Middle frontal gyrus (tissue), 1 donor: ENCODE measurements at regions not wholly inside any gene's neighbourhood (a gene's known extent, or its start where the extent isn't known, plus 50 kb on each side); places are given as distances from the start of the nearest gene placed in this dataset.

Experiments
- DNase-seq: peaks from one replicate; pipeline ENCODE4 v3.0.0-alpha.2; 2015; ENCODE audit warnings: low spot score; ENCODE audit errors: extremely low spot score

DNA sequence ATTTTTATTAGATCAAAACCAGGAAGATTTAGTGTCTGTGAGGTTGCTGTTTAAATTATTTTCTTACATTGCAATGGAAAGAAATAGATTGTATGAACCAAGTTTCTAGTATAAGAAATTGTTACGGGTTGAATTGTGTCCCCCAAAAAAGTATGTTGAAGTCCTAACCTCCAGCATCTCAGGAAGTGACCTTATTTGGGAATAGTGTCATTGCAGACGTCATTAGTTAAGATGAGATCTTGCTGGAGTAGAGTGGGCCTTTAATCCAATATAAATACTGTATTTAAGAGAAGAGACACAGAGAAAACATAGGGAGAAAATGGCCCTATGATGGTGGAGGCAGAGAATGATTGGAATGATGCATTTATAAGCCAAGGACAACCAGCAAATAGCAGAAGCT lies 188.7 kb upstream of the SAMSN1 start:
- DNase-seq = no peak

DNA sequence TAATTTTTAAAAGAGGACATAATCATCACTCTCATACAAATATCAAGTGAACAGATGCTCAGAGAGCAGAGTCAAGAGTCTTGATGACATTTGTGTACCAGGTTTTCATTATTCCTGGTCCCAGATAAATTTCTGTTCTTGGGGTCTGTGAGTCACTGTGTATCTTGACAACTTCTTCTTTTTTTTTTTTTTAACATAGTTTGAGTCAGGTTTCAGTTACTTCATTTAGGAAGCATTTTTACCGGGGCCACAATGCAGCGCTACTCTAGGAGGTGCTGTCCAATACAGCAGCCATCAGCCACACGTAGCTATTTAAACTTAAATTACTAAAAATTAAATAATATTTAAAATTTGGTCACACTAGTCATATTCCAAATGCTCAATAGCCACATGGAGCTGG lies 188.1 kb upstream of the SAMSN1 start:
- DNase-seq = no peak

DNA sequence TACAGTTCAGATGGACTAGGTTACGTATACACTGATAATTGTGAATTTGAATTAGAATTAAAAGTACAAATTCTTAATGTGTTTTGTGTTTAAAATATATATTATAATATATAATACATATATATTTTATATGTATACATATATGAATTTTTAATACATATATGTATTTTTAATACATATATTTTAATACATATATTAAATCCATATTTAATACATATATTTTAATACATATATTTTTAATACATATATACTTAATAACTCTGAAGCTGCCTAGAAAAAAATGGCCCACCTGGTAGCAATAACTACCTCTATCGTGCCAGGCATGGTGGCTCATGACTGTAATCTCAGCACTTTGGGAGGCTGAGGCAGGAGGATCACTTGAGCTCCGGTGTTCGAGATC lies 179.1 kb upstream of the SAMSN1 start:
- no peak for DNase-seq

DNA sequence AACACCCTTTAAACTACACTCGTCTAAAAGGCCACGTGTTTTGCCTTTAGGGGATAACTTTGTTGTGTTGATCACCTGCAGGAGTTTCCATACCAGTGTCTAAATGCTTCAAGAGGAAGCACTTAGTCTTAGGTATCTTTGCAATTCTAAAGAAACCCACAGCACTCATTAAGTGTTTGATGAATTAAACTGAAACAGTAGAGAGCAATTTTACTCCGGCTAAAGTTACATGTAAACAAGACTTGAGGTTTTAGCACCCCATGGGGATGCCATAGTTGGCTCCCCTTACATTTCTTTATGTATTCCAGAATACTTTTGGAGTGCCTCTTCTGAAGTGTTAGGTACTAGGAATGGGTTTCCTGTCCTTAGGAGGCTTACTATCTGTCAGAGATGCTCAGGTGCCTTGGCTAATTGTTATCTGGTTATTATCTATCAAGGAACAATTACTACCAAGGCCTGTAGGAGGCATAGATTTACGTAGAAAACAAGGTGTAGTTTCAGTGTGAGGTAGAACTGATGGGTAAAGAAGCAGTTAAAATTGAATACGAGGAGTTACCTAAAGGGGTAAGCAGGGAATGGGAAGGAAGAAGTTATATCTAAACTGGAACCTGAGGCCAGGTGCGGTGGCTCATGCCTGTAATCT lies 176.8 kb upstream of the SAMSN1 start:
- DNase-seq = no peak

DNA sequence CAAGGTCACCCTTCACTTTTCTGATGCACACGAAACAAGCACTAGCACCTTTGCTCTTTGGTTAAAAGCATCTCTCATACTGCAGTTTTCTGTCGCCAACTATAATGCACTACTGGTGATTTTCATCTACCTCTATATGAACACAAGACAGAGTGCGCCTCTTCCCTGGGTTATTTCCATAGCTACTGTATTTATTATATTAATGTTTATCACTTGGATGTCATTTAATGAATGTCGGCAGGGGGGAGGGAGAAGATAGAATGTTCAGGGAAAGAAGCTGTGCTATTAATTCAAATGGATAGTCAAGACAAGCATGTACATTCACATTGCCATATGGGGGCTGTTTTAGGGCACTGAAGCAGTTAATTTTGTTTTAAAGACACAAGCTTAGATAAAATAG lies 174.1 kb upstream of the SAMSN1 start:
- DNase-seq = no peak

DNA sequence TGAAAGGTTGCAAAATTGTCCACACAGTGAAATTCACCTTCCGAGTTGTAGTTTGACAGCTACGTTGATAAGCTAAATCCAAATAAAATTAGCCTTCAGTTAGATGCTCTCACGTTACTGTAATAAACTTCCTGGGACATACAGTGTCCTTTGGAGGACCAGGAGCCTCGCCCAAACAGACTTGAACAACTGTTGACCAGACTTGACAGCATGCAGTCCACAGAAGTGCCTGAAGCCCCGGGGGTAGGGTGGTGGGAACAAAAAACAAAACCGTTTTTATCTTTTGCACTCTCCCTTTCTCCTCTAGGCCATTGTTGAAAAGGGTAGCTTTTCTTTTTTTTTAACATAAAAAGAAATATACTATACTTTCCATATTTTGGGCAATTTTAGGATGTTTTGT lies 172.8 kb upstream of the SAMSN1 start:
- no peak for DNase-seq

DNA sequence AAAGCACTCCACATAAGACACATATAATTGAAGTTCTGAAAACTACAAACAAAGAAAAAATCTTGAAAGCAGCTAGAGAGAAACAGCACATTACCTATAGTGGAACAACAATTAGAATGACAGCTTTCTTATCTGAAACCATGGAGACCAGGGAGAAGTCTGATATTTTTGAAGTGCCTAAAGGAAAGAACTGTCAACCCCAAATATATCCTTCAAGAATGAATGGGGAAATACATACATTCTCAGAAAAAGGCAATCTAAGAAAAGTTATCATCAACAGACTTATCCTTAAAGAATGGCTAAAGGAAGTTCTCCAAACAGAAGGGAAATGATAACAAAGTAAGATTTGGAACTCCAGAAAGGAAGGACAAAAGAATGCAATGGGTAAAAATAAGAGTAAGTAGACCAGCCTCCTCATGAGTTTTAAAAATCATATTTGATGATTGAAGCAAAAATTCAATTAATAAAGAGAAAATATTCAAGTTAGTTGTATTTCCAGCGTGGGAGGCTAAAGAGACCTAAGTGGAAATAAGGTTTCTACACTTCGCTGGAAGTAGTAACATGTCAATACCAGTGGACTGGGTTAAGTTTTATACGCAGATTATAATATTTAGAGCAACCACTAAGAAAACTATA lies 170.8 kb upstream of the SAMSN1 start:
- no peak for DNase-seq

DNA sequence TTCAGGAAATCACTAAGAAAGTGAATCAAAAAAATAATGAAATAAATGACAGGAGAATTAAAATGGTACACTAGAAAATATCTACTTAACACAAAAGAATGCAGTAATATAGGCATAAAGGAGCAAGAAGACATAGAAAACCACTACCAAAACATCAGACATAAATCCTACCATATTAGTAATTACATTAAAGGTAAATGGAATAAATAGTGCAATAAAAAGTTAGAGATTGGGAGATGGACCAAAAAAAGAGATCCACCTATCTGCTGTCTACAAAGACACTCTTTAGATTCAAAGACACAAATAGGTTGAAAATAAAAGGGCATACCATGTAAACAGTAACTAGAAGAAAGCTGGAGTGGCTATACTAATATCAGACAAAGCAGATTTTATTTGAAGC lies 167.0 kb upstream of the SAMSN1 start:
- no peak for DNase-seq

DNA sequence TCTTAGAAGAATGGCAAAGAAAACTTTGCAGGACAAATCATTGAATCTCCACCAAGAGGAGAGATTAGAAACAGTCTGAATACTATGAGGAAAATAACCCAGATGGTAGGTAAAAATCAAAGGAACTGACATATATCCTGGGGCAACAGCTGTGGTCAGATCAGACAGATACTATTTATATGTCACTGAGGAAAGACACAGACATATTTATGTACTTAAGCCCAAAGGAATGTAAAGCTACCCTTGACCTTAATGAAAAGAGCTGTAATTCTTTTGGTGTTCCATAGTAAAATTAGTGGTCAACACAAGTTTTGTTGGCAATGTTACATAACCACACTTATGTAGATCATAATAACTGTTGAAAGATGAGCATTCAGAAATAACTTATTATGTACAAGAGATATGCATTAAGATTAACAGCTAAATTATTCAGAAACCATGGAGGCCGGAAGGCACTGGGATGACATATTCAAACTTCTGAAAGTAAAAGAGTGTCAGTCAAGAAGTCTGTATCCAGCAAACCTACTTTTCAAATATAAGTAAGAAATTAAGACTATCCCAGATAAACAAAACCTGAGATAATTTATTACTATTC lies 166.1 kb upstream of the SAMSN1 start:
- no peak for DNase-seq

DNA sequence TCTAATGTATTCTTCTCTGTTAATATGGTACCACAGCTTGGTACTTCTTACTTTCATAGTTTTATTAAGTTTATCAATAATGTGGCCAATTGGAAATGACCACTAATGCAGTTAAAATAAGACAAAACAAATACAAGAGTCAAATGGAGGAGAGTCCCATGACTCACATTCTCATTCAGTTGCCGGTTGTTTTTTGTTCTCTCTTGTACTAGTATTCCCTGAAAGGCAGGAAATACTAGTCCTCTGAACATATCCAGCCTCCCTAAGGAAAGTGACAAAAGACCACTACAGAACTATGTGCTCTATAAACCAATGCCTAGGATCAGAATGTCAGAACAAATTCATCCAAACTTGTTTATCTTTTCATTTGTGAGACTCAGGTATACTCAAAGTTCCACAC lies 165.2 kb upstream of the SAMSN1 start:
- DNase-seq = no peak

DNA sequence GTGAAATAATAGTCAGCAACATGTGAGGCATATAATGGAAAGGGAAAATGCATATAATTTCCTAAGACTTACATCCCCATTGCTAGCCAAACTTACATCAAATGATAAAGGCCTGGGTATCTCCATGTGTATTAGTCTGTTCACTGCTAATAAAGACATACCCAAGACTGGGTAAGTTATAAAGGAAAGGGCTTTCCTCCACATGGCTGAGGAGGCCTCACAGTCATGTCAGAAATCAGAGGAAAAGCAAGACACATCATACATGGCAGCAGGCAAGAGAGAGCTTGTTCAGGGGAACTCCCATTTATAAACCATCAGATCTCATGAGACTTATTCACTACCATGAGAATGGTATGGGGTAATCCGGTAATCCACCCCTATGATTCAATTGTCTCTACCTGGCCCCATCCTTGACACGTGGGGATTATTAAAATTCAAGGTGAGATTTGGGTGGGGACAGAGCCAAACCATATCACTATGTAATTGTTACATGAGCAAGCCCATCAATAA lies 161.5 kb upstream of the SAMSN1 start:
- DNase-seq = no peak

DNA sequence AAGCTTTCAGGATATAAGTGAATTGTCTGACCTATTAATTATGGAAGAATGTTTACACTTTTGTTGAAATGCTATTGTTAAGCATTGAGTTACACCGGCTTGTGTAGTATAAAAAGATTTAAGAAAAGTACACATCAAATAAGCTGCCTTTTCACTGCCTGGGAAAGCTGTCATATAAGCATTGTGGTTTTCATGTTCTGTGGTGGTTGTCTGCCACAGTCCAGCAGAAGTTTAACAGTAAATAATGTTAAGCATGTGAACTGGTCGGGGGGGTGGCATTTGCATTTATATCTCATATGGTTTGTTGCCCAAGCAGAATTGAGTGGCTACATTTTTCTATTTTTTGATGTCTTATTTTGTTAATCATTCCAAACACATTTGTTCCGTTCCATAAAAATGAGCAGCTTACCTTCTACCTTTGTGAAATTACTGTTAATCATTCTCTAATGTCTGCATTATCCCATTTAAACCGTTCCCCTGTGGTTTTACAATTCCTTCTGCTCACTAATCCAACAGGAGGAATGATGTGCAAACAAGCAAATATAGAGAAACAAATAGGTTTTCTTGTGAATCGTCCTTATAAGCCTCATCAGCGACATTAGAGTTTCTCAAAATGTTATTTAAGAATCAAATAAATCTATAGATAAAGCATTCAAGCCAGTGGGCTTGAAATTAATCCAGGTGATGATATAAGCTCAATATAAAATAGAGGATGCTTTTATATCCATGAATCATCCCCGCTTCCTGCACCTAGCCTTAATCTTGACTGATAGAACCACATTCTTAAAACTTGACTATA lies 160.8 kb upstream of the SAMSN1 start:
- no peak for DNase-seq

DNA sequence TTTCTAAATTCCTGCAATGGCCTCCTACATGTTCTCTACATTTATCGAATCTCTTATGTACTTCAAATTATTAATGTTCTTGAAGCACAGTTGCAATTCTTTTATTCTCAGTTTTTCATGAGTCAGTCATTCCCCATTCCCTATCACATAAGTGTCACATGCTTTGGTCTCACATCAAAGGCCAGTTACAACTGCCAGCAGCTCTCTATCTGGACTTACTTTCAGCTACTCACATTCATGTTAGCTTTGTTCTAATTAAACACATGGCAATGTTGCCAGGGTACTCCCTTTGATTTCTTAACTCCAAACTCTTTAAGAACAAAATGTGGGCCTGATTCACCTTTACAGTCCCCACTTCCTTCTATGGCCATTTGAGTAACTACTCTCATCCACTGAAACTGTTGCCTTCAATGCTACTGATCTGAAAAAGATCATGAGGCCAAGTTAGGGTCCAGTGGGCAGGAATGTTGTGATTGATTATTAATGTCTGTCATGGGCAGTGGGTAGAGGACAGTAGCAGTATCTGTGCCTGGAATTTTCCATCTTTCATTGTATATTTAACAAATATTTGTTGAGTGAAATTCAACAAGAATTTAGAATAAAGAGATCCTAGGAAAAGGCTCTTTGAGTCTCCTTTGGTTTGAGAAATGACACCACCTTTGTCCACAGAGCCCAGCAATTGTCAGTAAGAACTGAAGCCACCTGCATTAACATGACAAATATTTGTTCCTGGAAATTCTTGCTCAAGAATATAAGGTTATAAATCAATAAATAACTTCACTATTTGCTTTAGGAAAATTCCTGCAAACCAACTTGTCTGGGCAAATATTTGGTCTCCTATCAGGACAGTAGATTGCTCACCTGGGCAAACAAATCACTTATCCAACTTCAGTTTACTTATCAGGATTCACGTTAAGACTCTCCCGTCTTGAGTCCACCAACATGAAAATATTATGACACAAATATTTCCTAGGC lies 153.6 kb upstream of the SAMSN1 start:
- no peak for DNase-seq

DNA sequence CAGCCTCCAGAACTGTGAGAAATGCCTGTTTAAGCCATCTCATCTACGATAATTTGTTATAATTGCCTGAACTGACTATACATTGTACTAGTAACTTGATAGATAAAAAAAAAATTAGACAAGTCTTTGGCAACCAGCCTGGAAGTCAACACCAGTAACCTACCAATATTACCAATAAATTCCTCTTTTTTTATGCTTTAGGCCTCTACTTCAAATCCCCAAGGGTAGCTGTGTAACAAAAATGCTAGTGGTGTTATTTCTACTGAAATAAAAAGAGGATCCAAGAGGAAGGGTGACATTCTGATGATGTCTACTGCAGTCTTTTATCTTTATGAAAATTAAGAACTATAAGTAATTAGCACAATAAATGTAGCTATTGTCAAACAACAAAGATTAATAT lies 151.7 kb upstream of the SAMSN1 start:
- no peak for DNase-seq

DNA sequence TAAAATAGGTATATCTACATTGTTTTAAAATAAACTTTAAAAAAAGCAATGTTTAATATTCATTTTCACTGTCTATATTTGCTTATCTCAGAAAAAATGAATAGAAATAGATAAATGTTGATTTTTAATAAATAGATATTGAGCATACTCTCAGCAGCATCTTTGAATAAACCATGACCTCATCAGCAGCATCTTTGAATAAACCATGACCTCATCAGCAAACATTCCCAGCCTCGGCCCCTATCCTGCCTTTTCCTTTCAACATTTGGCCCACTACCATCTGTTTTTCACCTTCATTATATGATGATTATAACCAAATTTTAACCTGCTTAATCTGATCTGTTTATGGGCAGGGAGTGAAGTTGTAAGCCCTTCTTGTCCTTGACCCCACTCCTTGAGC lies 148.7 kb upstream of the SAMSN1 start:
- no peak for DNase-seq

DNA sequence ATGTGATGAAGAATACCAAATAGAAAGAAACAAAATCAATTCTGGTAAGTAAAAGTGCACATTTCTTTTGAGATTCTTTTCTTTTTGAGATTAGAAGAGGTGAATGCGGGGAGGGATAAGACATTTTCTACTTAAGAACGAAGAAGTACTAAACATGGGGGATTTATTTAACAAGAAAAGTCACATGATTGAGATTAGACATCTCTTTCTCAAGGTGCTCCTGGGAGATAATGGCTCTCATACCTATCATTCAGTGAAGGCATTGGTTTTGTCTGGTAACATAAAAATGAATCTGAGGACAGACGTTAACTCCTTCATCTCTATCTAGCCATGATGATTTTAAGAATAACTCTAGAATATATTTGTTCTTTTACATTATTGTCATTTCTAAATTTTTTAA lies 147.9 kb upstream of the SAMSN1 start:
- no peak for DNase-seq

DNA sequence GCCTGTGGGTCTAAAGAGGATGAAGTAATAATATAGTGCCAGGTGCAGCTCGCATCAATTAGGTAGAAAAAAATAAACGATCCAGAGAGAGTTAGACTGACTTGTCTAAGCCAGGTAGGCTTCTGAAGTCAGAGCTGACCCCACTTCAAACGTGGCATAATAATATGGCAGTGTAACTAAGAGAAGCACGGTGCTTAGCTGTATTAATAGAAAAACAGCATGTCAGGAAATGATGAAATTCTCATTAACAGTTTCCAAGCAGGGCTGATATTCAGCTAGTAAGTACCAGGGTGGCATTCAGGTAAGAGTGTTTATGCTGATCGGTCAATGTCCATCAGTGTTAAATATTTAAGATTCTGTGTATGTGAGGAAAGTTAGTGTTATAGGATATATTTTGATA lies 145.8 kb upstream of the SAMSN1 start:
- no peak for DNase-seq

DNA sequence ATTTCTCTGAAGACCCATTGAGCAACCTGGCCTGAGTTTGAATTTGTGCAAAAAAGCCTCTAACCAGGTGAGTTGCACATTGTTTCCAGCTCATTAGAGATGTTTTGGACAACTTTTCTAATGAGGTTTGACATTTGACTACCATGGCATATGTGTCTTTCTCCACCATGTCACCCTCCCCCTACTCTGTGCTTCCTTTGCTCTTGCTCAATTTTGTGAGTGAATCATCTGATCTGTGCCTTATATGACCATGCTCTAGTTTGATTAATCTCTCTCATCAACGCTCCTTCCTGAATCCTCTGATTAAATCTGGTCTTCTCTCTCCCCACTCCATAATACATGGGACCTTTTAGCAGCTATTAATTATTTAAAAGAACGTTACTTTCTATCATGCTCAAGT lies 144.8 kb upstream of the SAMSN1 start:
- no peak for DNase-seq

DNA sequence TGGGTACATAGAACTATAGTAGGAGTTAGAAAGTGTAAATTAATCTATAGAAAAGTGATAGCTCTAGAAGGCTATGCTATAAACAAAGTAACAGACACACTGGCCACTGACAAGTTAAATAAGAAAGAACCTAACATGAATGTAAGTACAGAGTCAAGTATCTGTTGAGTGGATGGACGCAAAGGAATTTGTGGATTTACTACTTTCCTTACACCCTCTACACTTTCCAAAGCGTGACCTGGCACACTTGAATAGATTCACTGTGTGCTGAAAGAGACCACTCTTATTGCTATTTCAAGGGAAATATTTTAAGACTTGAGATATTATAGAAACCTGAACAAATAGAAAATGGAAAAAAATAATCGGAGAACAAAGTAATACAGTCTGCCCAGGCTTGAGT lies 142.8 kb upstream of the SAMSN1 start:
- no peak for DNase-seq

DNA sequence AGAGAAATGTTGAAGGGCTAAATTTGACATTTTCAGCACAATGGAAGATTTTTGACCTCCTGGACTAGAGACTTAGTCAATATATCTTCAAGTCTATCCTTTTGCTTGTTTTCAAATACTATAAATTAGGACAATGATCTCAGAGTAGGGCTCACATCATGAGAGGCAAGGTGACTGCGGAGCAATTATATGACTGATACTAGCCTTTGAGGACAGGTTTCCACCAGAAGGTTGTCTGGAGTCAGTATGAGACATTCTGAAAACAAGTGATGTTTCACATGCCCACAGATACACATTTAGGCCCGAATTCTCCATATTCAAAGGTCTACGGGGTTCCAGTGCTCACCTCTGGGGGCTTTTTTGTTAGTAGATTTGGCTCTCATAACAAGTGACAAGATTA lies 142.3 kb upstream of the SAMSN1 start:
- no peak for DNase-seq

DNA sequence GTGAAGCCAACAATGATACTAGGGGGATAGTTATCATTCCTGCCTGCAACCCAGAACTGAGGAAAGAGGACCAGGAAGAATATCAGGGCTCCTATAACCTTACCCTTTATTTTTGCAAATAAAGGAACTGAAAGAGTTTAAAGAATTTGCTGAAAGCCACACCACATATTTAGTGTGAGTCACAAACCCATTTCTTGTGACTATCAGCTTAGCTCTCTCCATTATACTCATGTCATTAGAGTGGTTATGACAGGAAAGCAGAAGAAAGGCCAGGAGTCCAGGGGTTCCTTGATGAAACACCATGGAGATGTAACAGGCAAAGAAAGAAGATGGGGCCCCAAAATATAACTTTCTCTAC lies 141.1 kb upstream of the SAMSN1 start:
- no peak for DNase-seq
